PC-3 (cell line): ENCODE measurements at regions not wholly inside any gene's neighbourhood (a gene's known extent, or its start where the extent isn't known, plus 50 kb on each side); places are given as distances from the start of the nearest gene placed in this dataset.

Source experiments
- EZH2 ChIP-seq: fragments of 300-600 bp; sonication (generic); IDR thresholded peaks from one replicate; pipeline ENCODE4 v1.6.1; 2017; ENCODE audit warnings: antibody characterized with exemption, mild to moderate bottlenecking, low read length; ENCODE audit not compliant: unreplicated experiment
- EZH2phosphoT487 ChIP-seq: fragments of 300-600 bp; sonication (generic); IDR thresholded peaks from 2 replicates; pipeline ENCODE4 v1.6.1; 2018; ENCODE audit warnings: mild to moderate bottlenecking, antibody characterized with exemption, low read length, borderline replicate concordance
- TF ChIP-seq, protein P1 (sequence below): fragments of 300-600 bp; sonication (generic); conservative IDR thresholded peaks from 2 replicates; pipeline ENCODE4 v1.5.1; 2017; ENCODE audit warnings: antibody characterized with exemption, low read depth, mild to moderate bottlenecking, low read length

- TF ChIP-seq EZH2: no peak
- TF ChIP-seq, protein P1, sequence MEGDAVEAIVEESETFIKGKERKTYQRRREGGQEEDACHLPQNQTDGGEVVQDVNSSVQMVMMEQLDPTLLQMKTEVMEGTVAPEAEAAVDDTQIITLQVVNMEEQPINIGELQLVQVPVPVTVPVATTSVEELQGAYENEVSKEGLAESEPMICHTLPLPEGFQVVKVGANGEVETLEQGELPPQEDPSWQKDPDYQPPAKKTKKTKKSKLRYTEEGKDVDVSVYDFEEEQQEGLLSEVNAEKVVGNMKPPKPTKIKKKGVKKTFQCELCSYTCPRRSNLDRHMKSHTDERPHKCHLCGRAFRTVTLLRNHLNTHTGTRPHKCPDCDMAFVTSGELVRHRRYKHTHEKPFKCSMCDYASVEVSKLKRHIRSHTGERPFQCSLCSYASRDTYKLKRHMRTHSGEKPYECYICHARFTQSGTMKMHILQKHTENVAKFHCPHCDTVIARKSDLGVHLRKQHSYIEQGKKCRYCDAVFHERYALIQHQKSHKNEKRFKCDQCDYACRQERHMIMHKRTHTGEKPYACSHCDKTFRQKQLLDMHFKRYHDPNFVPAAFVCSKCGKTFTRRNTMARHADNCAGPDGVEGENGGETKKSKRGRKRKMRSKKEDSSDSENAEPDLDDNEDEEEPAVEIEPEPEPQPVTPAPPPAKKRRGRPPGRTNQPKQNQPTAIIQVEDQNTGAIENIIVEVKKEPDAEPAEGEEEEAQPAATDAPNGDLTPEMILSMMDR: no peak
- no peak for TF ChIP-seq EZH2phosphoT487
These were observed 63.7 kb upstream of the PDK4 start for GRCh38 chr7:95660023-95660434.
